Body of pancreas (tissue), 4 donors: ENCODE measurements at regions not wholly inside any gene's neighbourhood (a gene's known extent, or its start where the extent isn't known, plus 50 kb on each side); places are given as distances from the start of the nearest gene placed in this dataset.
A peak's percentile ranks its signal among the peaks of the same experiment; 100 is the strongest.

Experiments
- ATAC-seq: fragments of 150-250 bp; one replicate; pipeline ENCODE4 v1.9.1; 2016
- DNase-seq, 4 donors: peaks; one replicate each; pipeline ENCODE4 v3.0.0-alpha.2; 2019
- H3K27ac ChIP-seq, 4 donors: fragments of 200-600 bp; sonication (generic); 1 replicate in 3 of 4; 2 replicates in 1 of 4; pipeline versions ENCODE4 v1.5.1 to v1.6.1; 2016 to 2019; ENCODE audit warnings: mild to moderate bottlenecking in 1 of 4, mixed read lengths in 1 of 4, moderate library complexity in 1 of 4
- H3K27me3 ChIP-seq, 2 donors: fragments of 200-600 bp; sonication (generic); one replicate each; pipeline ENCODE4 v1.6.0; 2016; ENCODE audit warnings: mild to moderate bottlenecking in 1 of 2
- H3K36me3 ChIP-seq, 2 donors: fragments of 200-600 bp; sonication (generic); replicated peaks in 1 of 2; 2 replicates each; pipeline ENCODE4 v1.5.1; 2016; ENCODE audit warnings: low read depth in 2 of 2; ENCODE audit not compliant: insufficient read depth in 1 of 2
- H3K4me1 ChIP-seq: fragments of 200-600 bp; sonication (generic); one replicate; pipeline ENCODE4 v1.6.0; 2016
- H3K4me3 ChIP-seq, 2 donors: fragments of 200-600 bp; sonication (generic); 1 replicate in 1 of 2; 2 replicates in 1 of 2; pipeline ENCODE4 v1.5.1; 2016 to 2019
- H3K9me3 ChIP-seq, 3 donors: fragments of 200-600 bp; sonication (generic); 1 replicate in 2 of 3; 2 replicates in 1 of 3; pipeline ENCODE4 v1.5.1; 2016
- CTCF ChIP-seq, 7 experiments: fragments of 450-650 bp in 4 of 7; fragments of 200-600 bp in 3 of 7; sonication (generic) in 3 of 7; IDR thresholded peaks; one replicate each; pipeline ENCODE4 v1.5.1; 2016 to 2019; ENCODE audit warnings: antibody characterized with exemption in 7 of 7
- POLR2A ChIP-seq, 3 donors: fragments of 450-650 bp; IDR thresholded peaks; one replicate each; pipeline ENCODE4 v1.6.1; 2016; ENCODE audit warnings: antibody characterized with exemption in 3 of 3, mild to moderate bottlenecking in 2 of 3
- WGBS, 2 donors: methylation state at CpG; one replicate each; pipeline ENCODE4 v1.1.5; 2017; 5-methylcytosine and 5-hydroxymethylcytosine counted together
- intact Hi-C: fragments of 100-400 bp; cut with DNase I; formaldehyde crosslinking; loops from one replicate; pipeline ENCODE4 v1.15.1; 2023

- H3K9me3 ChIP-seq, result no peaks in the 10 kb centered on the region
- H3K27me3 ChIP-seq, result no peaks in the 10 kb centered on the region
- H3K36me3 ChIP-seq, result no peaks in the 10 kb centered on the region
- no peak overlapping the region for H3K27ac ChIP-seq
- no peak for ATAC-seq
- H3K4me1 ChIP-seq, result no peaks in the 10 kb centered on the region
- TF ChIP-seq CTCF (IDR thresholded peaks at IDR 0.05), result no peak
- no peak for TF ChIP-seq POLR2A (IDR thresholded peaks at IDR 0.05)
- intact Hi-C loops, result no loop called here
- DNase-seq, result no peak
- H3K4me3 ChIP-seq, result no peak overlapping the region
Observed at GRCh38 chr13:72462166-72462565, 265.3 kb downstream of the MZT1 start.

GRCh38 chr13:72458701-72459100 lies 268.7 kb downstream of the MZT1 start:
- intact Hi-C loops, result no loop called here
- whole genome bisulfite sequencing, 2 donors, result 0 to 11% methylated on average over 1 of the region's 1 CpG
- peak; percentile 24 for ATAC-seq

GRCh38 chr13:72457151-72457550 lies 270.3 kb downstream of the MZT1 start:
- ATAC-seq (no peak), DNase-seq (no peak)
- TF ChIP-seq POLR2A (IDR thresholded peaks at IDR 0.05) (no peak), CTCF (IDR thresholded peaks at IDR 0.05) (no peak)
- intact Hi-C loops, result no loop called here
- Histone ChIP-seq H3K27ac (no peak overlapping the region), H3K27me3 (no peaks in the 10 kb centered on the region), H3K36me3 (no peaks in the 10 kb centered on the region), H3K4me3 (no peak overlapping the region), H3K9me3 (no peaks in the 10 kb centered on the region), H3K4me1 (no peaks in the 10 kb centered on the region)
- 88 to 91% methylated on average over 1 of the region's 1 CpG for whole genome bisulfite sequencing, 2 donors

More at GRCh38 chr13:72458701-72459100, 268.7 kb downstream of the MZT1 start:
- Histone ChIP-seq H3K27me3 (no peaks in the 10 kb centered on the region), H3K4me3 (no peak overlapping the region), H3K36me3 (no peaks in the 10 kb centered on the region), H3K4me1 (no peaks in the 10 kb centered on the region), H3K9me3 (no peaks in the 10 kb centered on the region), H3K27ac (no peak overlapping the region)
- TF ChIP-seq CTCF (IDR thresholded peaks at IDR 0.05) (no peak), POLR2A (IDR thresholded peaks at IDR 0.05) (no peak)
- DNase-seq, result no peak

- Histone ChIP-seq H3K27ac (no peak overlapping the region), H3K9me3 (no peaks in the 10 kb centered on the region), H3K27me3 (no peaks in the 10 kb centered on the region), H3K4me1 (no peaks in the 10 kb centered on the region), H3K4me3 (no peak overlapping the region), H3K36me3 (no peaks in the 10 kb centered on the region)
- intact Hi-C loops, result no loop called here
- WGBS, 2 donors, result 42 to 82% methylated on average over 2 of the region's 2 CpGs
- DNase-seq (no peak), ATAC-seq (no peak)
- no peak for TF ChIP-seq CTCF (IDR thresholded peaks at IDR 0.05)
- no peak for TF ChIP-seq POLR2A (IDR thresholded peaks at IDR 0.05)
Observed at GRCh38 chr13:72456486-72456885, 270.9 kb downstream of the MZT1 start.

- intact Hi-C loops, result no loop called here
Observed at GRCh38 chr13:72453161-72453560, 274.3 kb downstream of the MZT1 start.

More at GRCh38 chr13:72453161-72453560, 274.3 kb downstream of the MZT1 start:
- DNase-seq (no peak), ATAC-seq (no peak)
- TF ChIP-seq CTCF (IDR thresholded peaks at IDR 0.05) (no peak), POLR2A (IDR thresholded peaks at IDR 0.05) (no peak)
- Histone ChIP-seq H3K27me3 (no peaks in the 10 kb centered on the region), H3K36me3 (no peaks in the 10 kb centered on the region), H3K4me3 (no peak overlapping the region), H3K9me3 (no peaks in the 10 kb centered on the region), H3K4me1 (no peaks in the 10 kb centered on the region), H3K27ac (no peak overlapping the region)
- 84 to 90% methylated on average over 5 of the region's 5 CpGs for WGBS, 2 donors
